AG04449 (cell line): ENCODE measurements at regions not wholly inside any gene's neighbourhood (a gene's known extent, or its start where the extent isn't known, plus 50 kb on each side); places are given as distances from the start of the nearest gene placed in this dataset.

ENCODE experiments used
- CTCF ChIA-PET: fragments of 350-600 bp; formaldehyde crosslinking; extraction: SDS; loops from one replicate; lab custom pipeline; 2021; ENCODE audit warnings: antibody characterized with exemption; lab: Yijun Ruan, JAX
- POLR2A ChIA-PET: fragments of 400-600, 350-600 bp; formaldehyde crosslinking; extraction: SDS; loops from one replicate; lab custom pipeline; 2020; ENCODE audit warnings: antibody characterized with exemption, inconsistent platforms; lab: Yijun Ruan, JAX
- DNase-seq: peaks from one replicate; pipeline ENCODE4 v3.0.0-alpha.2; 2010; ENCODE audit warnings: low read depth, low spot score
- H3K4me3 ChIP-seq: 2 replicates; pipeline ENCODE4 v1.5.1; 2011; ENCODE audit warnings: low read depth, mild to moderate bottlenecking, control low read depth, low read length
- CTCF ChIP-seq: IDR thresholded peaks from one replicate; pipeline ENCODE4 v1.5.1; 2011; ENCODE audit warnings: mild to moderate bottlenecking, moderate library complexity, low read length, control low read depth, inconsistent platforms; ENCODE audit not compliant: insufficient read depth; ENCODE audit errors: missing control alignments

- ChIA-PET CTCF (interaction anchor here (0.7 to 2.0 kb wide), 3 partner anchors 11 to 26 kb away, joined by 3 to 5 read pairs (median 3); no protein-coding TSS in a partner anchor), POLR2A (no interaction called here)
- TF ChIP-seq CTCF: no peak
- no peak overlapping the region for H3K4me3 ChIP-seq
- DNase-seq: no peak
These were observed 253.7 kb upstream of the PWP1 start for GRCh38 chr12:107431942-107432341.

GRCh38 chr12:107435072-107435471 is 250.5 kb upstream of the PWP1 start:
- CTCF ChIA-PET: interaction anchor here (1.1 to 1.6 kb wide), 4 partner anchors 13 to 177 kb away, joined by 3 to 4 read pairs (median 3); no protein-coding TSS in a partner anchor
- H3K4me3 ChIP-seq: no peak overlapping the region
- no peak for TF ChIP-seq CTCF
- POLR2A ChIA-PET: no interaction called here
- no peak for DNase-seq

- no peak for DNase-seq
- no peak for TF ChIP-seq CTCF
- CTCF ChIA-PET: interaction anchor here (0.6 to 1.6 kb wide), 5 partner anchors 13 to 309 kb away, joined by 3 to 4 read pairs (median 4); no protein-coding TSS in a partner anchor
- POLR2A ChIA-PET: no interaction called here
- H3K4me3 ChIP-seq: no peak overlapping the region
These were observed 250.1 kb upstream of the PWP1 start for GRCh38 chr12:107435520-107435919.

GRCh38 chr12:107436376-107436775 is 249.2 kb upstream of the PWP1 start:
- TF ChIP-seq CTCF: no peak
- peak; percentile 51 for DNase-seq
- no peak overlapping the region for H3K4me3 ChIP-seq
- POLR2A ChIA-PET: no interaction called here
- CTCF ChIA-PET: interaction anchor here (1.0 to 5.0 kb wide), 5 partner anchors 12 to 309 kb away, joined by 3 to 26 read pairs (median 4); no protein-coding TSS in a partner anchor

GRCh38 chr12:107436836-107437235 is 248.8 kb upstream of the PWP1 start:
- POLR2A ChIA-PET: no interaction called here
- H3K4me3 ChIP-seq: no peak overlapping the region
- DNase-seq: no peak
- no peak for TF ChIP-seq CTCF
- CTCF ChIA-PET: interaction anchor here (1.0 to 5.0 kb wide), 3 partner anchors 11 to 109 kb away, joined by 3 to 26 read pairs (median 5); no protein-coding TSS in a partner anchor

GRCh38 chr12:107437954-107438353 is 247.6 kb upstream of the PWP1 start:
- DNase-seq: no peak
- CTCF ChIA-PET: interaction anchor here (1.2 to 5.0 kb wide), 3 partner anchors 10 to 172 kb away, joined by 3 to 26 read pairs (median 5); no protein-coding TSS in a partner anchor
- TF ChIP-seq CTCF: no peak
- POLR2A ChIA-PET: no interaction called here
- no peak overlapping the region for H3K4me3 ChIP-seq
